Left lung (tissue), 4 donors: ENCODE measurements at regions not wholly inside any gene's neighbourhood (a gene's known extent, or its start where the extent isn't known, plus 50 kb on each side); places are given as distances from the start of the nearest gene placed in this dataset.

ENCODE experiments used
- ATAC-seq: fragments of 200-7000 bp; cut with Tn5 transposase; one replicate; pipeline ENCODE4 v1.9.1; 2020; ENCODE audit warnings: moderate library complexity
- DNase-seq, 4 donors: peaks; one replicate each; pipeline ENCODE4 v3.0.0-alpha.2; 2013 to 2020
- H3K27ac ChIP-seq, 2 donors: fragments of 200-600 bp; sonication (generic) in 1 of 2; one replicate each; pipeline versions ENCODE4 v1.5.0 to v1.8.0; 2020 to 2021
- H3K27me3 ChIP-seq, 2 donors: fragments of 200-600 bp; sonication (generic) in 1 of 2; one replicate each; pipeline versions ENCODE4 v1.5.0 to v1.8.0; 2020 to 2021
- H3K36me3 ChIP-seq, 2 donors: fragments of 200-600 bp; sonication (generic) in 1 of 2; one replicate each; pipeline versions ENCODE4 v1.5.0 to v1.8.0; 2020 to 2021
- H3K4me1 ChIP-seq, 2 donors: fragments of 200-600 bp; one replicate each; pipeline ENCODE4 v1.8.0; 2021
- H3K4me3 ChIP-seq, 2 donors: fragments of 200-600 bp; sonication (generic) in 1 of 2; one replicate each; pipeline versions ENCODE4 v1.5.0 to v1.8.0; 2020 to 2021; ENCODE audit warnings: mild to moderate bottlenecking in 1 of 2
- H3K9me3 ChIP-seq, 2 donors: fragments of 200-600 bp; sonication (generic) in 1 of 2; one replicate each; pipeline versions ENCODE4 v1.5.0 to v1.8.0; 2020 to 2021
- CTCF ChIP-seq, 2 donors: fragments of 200-600 bp; sonication (generic) in 1 of 2; IDR thresholded peaks; one replicate each; pipeline versions ENCODE4 v1.5.0 to v1.8.0; 2021; ENCODE audit warnings: antibody characterized with exemption in 2 of 2
- intact Hi-C, 2 donors: fragments of 100-400 bp; cut with DNase I; formaldehyde crosslinking; loops; one replicate each; pipeline versions ENCODE4 v1.11.2 to v1.14.2; 2022
- donor health status: DM: no; HTN: yes; CAD: no.
- donor health status: DM: no; HTN: no; CAD: no.

- Histone ChIP-seq H3K27me3 (no peaks in the 10 kb centered on the region), H3K4me3 (no peak overlapping the region)
- intact Hi-C loops = no loop called here
These were observed 75.5 kb upstream of the CD44 start for GRCh38 chr11:35063488-35063931.

GRCh38 chr11:35064114-35064800, 74.7 kb upstream of the CD44 start:
- ATAC-seq (no peak), DNase-seq (no peak)
- no peak for TF ChIP-seq CTCF (IDR thresholded peaks at IDR 0.05)
- Histone ChIP-seq H3K4me3 (no peak overlapping the region), H3K27ac (no peak overlapping the region), H3K4me1 (peaks cover 0 to 42% of the 10 kb centered on the region in 2 donors), H3K9me3 (no peaks in the 10 kb centered on the region), H3K36me3 (no peaks in the 10 kb centered on the region), H3K27me3 (no peaks in the 10 kb centered on the region)
- intact Hi-C loops = no loop called here

More at GRCh38 chr11:35063488-35063931, 75.5 kb upstream of the CD44 start:
- no peaks in the 10 kb centered on the region for H3K36me3 ChIP-seq
- no peak overlapping the region for H3K27ac ChIP-seq
- no peaks in the 10 kb centered on the region for H3K9me3 ChIP-seq
- no peak for DNase-seq
- H3K4me1 ChIP-seq = peaks cover 0 to 50% of the 10 kb centered on the region in 2 donors
- TF ChIP-seq CTCF (IDR thresholded peaks at IDR 0.05) = no peak
- no peak for ATAC-seq

- TF ChIP-seq CTCF (IDR thresholded peaks at IDR 0.05) = no peak
- ATAC-seq = no peak
- intact Hi-C loops = no loop called here
- H3K9me3 ChIP-seq = peaks cover 0 to 8% of the 10 kb centered on the region in 2 donors
- no peak overlapping the region for H3K27ac ChIP-seq
- no peak overlapping the region for H3K4me3 ChIP-seq
- no peak for DNase-seq
- H3K4me1 ChIP-seq = peaks cover 0 to 34% of the 10 kb centered on the region in 2 donors
- H3K27me3 ChIP-seq = no peaks in the 10 kb centered on the region
- H3K36me3 ChIP-seq = no peaks in the 10 kb centered on the region
These were observed 73.4 kb upstream of the CD44 start for GRCh38 chr11:35065566-35065965.

GRCh38 chr11:35066030-35066429, 72.9 kb upstream of the CD44 start:
- TF ChIP-seq CTCF (IDR thresholded peaks at IDR 0.05) = no peak
- DNase-seq (no peak), ATAC-seq (peak; percentile 35)
- Histone ChIP-seq H3K27me3 (no peaks in the 10 kb centered on the region), H3K27ac (no peak overlapping the region), H3K4me3 (no peak overlapping the region), H3K9me3 (peaks cover 0 to 12% of the 10 kb centered on the region in 2 donors), H3K4me1 (peaks cover 0 to 34% of the 10 kb centered on the region in 2 donors), H3K36me3 (no peaks in the 10 kb centered on the region)
- intact Hi-C loops = no loop called here

GRCh38 chr11:35066783-35067423, 72.1 kb upstream of the CD44 start:
- no peak for TF ChIP-seq CTCF (IDR thresholded peaks at IDR 0.05)
- H3K27ac ChIP-seq = no peak overlapping the region
- ATAC-seq = peak; percentile 22

More at GRCh38 chr11:35066783-35067423, 72.1 kb upstream of the CD44 start:
- peaks cover 0 to 12% of the 10 kb centered on the region in 2 donors for H3K9me3 ChIP-seq
- DNase-seq = no peak
- peaks cover 0 to 34% of the 10 kb centered on the region in 2 donors for H3K4me1 ChIP-seq
- H3K27me3 ChIP-seq = no peaks in the 10 kb centered on the region
- H3K36me3 ChIP-seq = no peaks in the 10 kb centered on the region
- intact Hi-C loops = no loop called here
- H3K4me3 ChIP-seq = no peak overlapping the region
